T follicular helper cell (primary cell): ENCODE measurements at regions not wholly inside any gene's neighbourhood (a gene's known extent, or its start where the extent isn't known, plus 50 kb on each side); places are given as distances from the start of the nearest gene placed in this dataset.
"Not testable (repeated sequence)": the region's sequence is repeated elsewhere in the genome, so short reads cannot be mapped to it uniquely, and the experiment has no call there.

ENCODE experiments used
- DNase-seq: peaks from one replicate; pipeline ENCODE4 v3.0.0-alpha.2; 2020; ENCODE audit warnings: low read depth

DNA sequence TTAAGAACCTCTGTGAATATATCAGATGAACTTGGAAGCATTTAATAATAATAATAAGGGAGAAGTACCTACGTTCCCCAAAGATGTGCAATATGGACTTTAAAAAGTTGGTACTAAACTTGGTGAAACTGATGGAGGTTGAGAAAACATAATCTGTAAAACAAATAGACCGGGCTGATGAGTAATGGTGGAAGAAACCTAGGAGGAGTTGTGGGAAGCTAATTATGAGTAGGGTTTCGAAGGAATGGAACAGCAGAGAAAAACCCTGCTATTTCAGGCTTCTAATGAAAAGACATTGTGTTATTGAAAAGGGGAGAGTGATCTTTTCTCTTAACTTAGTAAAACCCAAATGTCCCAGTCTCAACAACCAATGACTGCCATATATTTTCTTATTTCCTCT, 229.3 kb downstream of the PCSK1 start:
- no peak for DNase-seq

DNA sequence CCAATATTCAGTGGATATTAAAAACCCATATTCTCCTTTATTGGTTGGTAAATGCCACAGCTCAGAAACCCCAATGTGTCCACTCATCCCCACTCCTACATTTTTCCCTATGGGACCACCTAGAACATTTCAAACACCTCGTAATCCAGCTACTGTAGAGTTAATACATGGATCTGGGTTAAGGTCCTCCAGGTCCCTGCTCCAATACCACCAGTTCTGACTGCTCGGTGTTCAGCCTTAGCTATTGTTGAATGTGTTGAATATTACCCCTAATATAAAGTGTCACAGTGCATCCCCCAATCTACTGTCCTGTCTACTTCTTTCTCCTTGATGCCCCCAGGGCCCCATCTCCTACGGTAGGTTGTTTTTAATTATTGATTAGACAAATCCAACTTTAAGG, 231.5 kb downstream of the PCSK1 start:
- no peak for DNase-seq

DNA sequence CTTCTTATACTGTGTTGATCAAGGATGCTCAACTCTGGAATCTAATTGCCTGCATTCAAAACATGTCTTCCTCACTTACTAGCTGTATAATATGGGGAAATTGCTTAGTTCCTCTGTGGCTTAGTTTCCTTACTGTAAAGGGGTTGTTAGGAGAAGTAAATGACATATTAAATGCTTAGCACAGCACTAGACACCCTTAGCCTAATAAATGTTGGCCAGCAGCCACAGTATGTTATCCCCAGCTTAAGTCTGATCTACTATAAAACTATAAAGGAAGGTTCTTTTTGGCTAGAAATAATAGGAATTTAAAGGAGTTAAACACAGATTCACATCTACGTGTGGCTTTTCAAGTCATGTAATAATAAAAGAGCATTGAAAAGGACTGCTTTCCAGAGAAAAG, 232.4 kb downstream of the PCSK1 start:
- no peak for DNase-seq

DNA sequence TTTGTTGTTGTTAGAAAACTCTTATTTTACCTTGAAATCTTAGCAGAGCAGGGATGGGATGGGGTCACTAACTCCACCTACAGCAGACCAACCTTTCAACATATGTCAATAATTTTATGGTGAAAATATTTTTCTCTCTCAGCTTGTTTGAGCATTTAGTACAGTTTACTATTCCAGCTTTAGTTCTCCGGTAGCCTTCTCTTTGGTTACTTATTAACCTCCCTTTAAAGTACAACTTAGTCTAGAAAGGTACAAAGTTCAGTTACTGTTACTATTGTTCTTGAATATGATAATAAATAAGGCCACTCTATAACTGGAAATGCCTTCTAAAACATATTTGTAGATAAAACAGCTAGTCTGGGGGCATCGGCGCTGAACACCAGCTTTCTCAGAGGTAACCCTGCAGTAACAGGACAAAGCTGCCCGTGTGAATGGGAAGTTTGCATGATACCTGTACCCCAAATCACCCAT, 233.3 kb downstream of the PCSK1 start:
- no peak for DNase-seq

DNA sequence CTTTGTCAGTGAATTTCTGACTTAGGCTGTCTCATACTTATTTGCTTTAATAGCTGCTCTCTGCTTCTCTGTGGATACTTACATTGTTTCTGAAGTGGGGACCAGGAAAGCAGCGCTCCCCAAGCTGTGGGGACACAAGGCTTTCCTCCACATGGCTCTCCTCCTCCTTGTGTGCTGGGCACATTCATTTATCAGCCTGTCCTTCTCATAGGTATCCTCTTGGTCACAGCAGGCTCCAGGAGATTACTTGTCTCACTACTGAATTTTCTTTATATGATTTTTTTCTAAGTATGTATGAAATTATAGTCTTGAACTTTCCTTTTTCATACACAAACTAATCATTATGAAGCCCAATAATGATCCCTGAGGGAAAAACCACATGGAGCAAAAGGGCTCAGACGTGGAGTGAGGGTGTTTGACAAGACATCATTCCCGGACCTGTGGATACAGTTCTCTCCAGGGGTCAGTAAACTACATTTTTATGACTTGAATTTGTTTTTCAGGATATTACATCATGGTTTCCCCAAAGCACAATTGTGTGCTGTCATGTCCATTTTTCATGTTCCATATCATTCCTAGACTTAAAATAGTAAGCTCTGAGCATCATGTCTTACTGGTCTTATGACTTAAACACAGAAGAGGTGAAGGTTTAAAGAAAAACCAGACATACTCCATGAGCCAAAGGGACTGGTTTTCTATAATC, 234.5 kb downstream of the PCSK1 start:
- no peak for DNase-seq

DNA sequence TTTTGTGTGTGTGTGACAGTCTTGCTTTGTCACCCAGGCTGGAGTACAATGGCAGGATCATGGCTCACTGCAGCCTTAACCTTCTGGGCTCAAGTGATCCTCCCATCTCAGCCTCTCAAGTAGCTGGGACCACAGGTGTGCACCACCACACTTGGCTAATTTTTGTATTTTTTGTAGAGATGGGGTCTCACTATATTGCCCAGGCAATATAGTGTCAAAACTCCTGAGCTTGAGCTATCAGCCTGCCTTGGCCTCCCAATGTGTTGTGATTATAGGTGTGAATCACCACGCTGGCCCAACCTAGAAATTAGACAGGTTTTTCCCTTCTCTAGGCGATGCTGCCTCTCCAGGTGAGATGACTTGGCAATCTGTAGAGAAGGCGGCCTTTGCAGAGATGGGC, 235.3 kb downstream of the PCSK1 start:
- not testable (repeated sequence) for DNase-seq

DNA sequence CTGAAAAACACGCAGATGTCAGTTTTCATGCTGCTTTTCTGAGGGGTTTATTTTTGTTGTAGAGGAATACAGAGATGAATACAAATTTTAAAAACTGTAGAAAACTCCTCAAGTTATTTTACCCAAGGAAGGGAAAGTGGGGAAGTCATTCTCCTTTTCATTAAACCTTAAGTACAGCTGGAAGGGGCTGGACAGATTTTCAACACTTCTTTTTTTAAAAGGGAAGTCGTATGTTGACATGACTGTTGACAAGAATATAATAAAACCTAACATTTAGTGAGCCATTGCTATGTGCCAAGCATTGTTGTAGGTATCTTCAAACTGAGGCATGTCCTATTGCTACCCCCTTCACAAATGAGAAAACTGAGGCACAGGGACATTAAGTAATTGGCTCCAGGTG, 235.7 kb upstream of the ELL2 start:
- DNase-seq, result no peak

DNA sequence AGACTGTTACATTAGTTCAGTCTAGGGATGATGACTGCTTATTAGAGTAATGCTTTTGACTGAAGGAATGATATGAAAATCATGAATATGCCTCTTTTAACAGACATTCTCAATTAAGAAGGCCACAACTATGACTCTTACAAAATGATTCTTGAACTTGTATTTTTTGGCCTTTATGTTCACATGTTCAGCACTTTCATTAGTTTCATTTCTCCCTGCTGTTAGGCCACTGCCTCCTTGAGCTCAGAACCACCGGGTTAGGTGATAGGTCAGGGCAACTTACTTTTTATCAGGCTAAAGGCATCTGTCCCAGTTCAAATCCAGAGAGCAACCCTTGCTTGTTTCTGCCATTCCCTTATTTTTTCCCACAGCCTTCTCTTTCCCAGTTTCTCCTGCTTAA, 235.2 kb upstream of the ELL2 start:
- no peak for DNase-seq

DNA sequence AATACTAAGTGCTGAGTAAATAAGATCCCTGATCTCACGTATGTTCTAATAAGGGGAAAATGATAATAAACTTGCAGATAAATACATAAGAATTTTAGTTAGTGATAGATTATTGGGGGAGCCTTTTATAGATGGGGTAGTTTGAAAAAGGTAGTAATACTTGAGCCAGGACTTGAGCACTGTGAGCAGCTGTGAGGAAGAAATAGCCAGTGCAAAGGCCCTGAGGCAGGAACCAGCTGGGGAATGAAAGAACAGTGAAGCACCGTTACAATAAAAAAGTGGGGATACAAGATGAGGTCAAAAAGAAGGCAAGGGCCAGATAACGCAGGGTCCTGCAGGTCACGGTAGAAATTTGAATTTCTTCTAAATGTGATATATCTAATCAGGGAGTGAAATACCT, 234.8 kb upstream of the ELL2 start:
- DNase-seq, result no peak

DNA sequence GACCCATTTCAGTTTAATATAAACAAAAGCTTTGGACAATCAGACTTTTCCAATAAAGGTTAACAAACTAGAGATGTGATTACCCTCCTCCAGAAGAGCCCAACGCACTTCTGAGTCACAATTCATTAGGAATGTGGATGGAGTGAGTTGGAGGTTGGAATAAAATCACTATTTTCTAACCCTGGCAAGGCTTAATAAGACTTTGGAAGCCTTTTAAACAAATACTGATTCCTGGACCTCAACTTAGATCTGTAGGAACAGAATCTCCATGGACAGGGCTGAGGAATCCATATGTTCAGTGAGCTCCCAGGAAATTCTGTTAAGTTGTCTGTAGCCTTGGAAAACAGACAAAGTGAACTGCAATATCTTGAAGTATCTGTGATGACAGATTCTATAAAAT, 233.5 kb upstream of the ELL2 start:
- no peak for DNase-seq

DNA sequence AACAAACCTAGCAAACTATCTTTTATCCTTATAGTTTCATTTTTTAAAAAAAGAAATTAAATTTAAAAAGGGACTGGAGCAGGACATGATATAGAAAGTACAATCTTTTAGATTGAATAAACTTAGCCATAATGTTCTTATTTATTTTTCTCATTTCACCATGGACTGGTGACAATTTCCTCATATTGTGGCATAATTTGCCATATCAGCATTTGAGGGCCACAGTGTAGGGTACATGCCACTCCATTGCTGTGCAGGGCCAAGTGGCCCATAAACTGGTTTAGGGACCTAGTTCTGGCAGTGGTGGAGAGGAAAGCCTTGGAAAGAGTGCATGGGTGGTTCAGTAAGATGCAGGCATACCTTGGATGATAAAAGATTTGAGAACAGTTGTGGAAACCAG, 232.9 kb upstream of the ELL2 start:
- DNase-seq, result no peak

DNA sequence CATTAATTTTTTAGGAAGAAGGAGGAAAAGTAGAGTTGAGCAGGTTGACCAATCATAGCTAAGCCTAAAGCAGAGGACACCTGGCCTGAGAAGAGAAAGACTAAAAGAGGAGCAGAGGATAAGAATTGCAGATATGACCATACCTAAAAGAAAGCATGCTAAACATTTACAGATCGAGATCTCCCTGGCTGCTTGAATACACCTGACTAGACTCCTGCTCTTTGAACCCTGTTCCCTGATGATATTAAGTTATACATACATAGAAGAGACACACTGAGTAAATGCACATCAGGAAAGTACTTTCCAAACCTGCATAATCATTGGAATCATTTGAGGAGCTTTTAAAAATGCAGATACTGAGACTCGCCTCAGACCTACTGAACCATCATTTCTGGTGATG, 232.3 kb upstream of the ELL2 start:
- no peak for DNase-seq

DNA sequence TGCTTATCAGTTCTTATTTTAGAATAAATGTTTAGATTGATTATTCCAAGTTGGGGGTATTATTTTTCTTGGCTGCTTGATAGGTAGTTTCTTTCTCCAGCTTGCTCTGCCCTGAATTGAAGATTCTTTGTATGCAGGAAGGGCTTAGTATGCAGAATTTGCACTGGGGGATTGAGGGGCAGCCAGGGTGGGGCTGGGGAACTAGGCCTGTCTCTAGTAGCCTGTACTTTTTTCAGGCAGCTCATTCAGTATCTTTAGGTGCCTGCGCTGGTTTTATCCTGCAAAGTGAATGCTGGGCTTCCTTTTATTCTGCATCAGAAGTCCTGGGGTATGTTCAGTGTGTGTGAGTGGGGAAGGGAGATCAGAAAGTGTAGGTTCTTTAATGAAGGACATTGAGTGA, 228.3 kb upstream of the ELL2 start:
- no peak for DNase-seq

DNA sequence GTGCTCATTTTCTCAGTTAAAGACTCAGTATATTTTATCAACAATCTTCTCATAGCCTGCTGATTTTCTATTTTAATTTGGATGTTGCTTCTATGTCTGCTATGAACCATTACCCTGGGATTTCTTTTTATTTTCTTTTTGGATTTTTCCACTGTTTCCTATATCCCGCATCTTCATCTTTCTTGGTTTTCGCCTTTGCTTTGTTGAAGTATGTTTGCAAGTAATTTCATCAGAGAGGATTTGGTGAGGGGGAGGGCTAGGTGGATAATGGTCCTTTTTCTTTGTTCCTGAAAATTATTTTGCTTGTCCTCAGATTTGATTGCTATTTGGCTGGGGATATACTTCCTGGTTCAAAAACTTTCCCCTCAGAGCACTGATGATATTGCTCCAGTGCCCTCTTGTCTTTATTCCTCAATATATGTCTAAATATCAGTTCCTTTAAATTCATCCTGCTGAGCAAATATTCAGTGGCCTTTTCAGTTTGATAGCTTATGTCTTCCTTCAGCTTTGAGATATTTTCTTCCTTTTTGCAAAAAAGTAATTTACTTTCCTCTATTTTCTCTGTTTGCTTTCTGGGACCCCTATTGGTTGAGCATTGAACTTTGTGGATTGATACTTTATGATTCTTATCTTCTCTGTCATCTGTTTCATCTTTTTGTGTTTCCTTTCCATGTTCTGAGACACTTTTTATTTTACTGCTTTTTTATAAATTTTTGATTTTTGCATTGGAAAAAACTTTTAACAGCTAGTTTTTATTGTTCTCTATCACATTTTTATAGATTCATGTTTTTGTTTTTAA, 227.6 kb upstream of the ELL2 start:
- DNase-seq, result no peak

DNA sequence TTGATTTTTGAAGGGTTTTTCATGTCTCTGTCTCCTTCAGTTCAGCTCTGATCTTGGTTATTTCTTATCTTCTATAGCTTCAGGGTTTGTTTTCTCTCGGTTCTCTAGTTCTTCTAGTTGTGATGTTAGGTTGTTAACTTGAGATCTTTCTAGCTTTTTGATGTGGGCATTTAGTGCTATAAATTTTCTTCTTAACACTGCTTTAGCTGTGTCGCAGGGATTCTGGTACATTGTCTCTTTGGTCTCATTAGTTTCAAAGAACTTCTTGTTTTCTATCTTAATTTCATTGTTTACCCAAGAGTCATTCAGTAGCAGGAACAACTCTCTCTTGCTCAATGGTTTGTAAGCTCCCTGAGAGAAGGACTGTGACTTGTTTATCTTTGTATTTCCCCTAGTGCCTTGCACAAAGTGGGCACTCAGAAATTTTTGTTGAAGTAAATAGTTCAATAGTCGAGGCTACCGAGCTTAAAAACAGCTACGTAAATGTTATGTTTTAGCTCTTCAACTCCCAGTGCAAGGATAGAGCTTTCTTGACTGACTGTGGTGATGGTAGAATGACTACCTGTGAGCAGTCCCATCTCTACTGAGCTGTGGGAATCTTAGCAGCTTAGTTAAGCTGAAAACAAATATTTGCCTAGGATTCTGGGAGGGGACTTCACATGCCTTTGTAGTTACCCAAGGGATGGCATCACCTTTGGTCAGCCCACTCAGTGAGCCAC, 225.8 kb upstream of the ELL2 start:
- no peak for DNase-seq

DNA sequence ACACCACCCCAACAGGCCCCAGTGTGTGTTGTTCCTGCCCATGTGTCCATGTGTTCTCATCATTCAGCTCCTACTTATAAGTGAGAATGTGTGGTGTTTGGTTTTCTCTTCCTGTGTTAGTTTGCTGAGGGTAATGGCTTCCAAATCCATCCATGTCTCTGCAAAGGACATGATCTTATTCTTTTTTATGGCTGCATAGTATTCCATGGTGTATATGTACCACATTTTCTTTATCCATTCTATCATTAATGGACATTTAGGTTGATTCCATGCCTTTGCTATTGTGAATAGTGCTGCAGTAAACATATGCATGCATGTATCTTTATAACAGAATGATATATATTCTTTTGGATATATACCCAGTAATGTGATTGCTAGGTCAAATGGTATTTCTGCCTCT, 222.9 kb upstream of the ELL2 start:
- DNase-seq, result not testable (repeated sequence)

DNA sequence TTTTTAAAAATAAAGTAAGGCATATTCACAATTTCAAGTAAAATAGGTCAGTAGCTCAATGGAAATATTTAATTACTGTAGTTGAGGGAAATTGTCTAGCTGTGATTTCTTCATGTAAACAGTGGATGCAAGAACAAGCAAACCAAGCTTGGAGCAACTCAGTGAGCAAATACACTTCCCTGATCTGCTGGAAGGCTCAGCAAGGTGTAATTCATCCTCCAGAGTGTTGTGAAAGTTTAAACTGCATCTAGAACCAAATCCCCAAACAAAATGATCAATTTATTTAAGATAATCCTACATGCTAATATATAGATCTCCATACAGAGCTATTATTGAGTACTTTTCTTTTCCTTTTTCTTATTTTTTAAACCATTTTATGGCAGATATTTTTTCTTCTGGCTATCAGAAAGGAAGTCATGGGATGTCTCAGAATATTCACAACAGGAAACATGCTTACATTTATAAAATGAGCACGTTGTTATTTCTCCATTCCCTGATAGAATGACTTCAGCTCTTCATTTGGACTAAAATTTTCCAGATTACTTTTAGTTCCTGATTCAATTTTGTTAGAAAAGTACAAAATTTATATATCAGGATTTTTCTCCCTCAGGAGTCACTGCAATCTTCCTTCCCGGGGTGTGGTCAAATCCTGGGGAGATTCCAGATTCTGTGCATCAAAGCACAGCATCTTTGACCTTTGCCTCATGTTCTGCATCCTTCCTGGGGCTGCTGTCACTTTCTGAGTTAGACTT, 219.2 kb upstream of the ELL2 start:
- no peak for DNase-seq

DNA sequence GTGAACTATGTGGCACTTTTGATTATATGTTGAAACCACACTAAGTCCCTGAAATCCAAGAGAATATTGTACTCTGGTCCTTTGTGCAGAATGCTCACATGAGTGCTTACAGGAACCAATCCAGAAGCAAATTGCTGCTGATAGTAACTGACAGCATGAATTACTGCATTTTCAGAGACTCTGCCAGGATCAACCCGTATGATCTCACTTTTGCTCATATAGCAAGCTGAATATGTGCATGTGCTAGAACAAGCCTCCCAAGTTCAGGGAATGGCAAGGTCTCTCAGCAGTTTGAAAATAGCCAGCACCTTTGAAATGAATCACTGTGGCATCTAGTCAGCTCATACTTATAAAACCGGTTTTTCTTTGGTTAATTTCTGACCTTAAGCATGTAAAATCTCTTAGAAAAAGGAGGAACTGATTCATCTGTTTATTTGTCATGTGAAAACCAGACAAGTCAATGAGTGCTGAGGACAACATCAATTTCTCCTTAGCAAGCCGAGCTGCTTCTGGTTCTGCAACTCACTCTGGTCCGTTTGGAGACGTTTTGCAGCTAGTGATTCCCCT, 215.7 kb upstream of the ELL2 start:
- DNase-seq, result no peak

DNA sequence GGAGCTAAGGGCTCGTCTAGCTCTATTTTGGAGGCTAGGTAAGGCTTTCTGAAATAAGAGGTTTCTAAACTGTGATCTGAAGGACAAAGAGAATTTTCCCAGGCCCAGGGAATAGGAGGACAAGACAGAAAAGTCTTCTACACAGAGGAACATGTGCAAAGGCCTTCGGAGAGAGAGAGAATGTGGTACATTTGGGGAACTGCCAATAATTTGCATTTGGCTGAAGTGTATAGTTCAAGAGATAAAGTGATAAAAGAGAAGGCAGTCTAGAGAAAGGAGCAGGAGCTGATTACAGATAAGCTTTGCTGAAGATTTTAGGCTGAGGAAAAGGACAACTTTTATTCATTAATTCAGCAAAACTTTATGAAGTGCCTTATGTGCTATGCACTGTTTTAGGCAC, 214.4 kb upstream of the ELL2 start:
- DNase-seq, result no peak

DNA sequence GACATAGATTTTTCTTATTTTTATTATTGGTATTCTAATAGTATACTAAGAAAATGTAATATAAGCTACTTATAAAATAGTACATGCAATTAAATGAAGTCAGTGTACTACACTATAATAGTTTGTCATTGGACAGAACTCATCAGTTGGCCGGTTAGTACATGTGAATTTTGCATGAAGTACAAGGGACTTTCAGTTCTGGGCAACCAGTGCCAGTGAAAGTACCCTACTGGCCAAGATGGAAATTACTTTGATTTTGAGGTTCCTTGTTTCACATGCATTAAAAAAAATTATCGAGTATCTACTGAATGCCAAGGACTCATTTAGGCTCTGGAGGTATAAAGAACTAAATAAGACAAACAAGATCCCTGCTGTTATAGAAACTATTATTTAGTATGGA, 213.4 kb upstream of the ELL2 start:
- no peak for DNase-seq

DNA sequence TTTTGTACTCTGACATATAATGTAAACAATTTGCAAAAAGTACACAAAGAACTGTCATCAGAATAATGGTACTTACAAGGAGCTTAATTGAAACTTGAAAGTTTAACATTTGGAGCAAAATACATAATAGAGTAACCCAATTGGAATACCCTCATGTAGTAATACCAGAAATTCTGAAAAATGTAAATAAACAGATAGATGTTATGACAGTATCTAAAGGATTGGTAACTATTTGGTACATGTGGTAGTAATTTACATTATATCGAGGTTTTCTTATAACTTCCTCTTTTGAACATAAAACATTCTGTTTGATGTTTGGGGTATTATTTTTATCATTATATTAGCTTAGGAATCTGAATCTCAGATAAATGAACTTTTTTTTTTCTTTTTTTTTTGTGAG, 211.7 kb upstream of the ELL2 start:
- no peak for DNase-seq

DNA sequence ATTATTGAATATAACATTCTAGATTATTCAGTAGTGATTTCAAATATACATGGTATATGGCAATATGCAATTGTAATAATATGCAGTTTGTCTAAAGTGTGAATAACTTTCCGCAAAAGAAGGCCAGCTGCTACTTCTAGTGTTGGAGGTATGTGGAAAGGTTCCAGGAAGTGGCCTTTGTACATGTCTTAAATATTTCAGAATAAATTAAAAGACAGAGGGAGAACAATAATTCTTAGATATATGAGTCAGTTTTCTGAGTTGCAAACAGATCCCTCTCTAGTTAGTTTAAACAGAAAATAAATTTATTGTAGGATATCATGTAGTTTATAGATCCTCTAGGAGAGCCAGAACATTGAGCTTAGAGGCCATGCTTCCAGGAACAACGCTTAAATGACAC, 210.8 kb upstream of the ELL2 start:
- no peak for DNase-seq
